Activated CD4-positive, alpha-beta T cell treated with anti-CD3 and anti-CD28 coated beads, Interleukin-10, Interleukin-2, amounts not matched to agents 100 ng/mL and 50 ng/mL, durations not matched to agents 16 hours and 8 hours (primary cell): ENCODE measurements at regions not wholly inside any gene's neighbourhood (a gene's known extent, or its start where the extent isn't known, plus 50 kb on each side); places are given as distances from the start of the nearest gene placed in this dataset.

Source experiments
- DNase-seq: peaks from one replicate; pipeline ENCODE4 v3.0.0-alpha.2; 2020

DNA sequence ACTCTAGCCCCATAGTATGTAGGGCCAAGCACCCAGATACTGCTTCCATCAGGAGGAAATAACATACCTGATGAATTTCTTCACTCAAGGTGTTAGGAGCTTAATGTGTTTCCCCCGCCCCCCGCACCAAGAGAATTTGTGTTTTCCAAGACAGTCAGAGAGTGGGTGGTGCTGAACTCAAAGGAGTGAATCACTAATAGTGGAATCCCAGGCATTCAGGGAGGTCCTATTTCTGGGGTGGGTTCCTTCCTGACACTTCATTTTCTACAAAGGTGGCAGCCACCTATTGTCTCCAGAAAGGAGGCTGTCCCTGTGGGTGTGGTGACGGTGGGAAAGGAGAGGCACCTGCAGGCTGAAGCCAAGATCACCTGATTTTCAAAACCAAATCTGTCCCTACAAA lies 50.8 kb upstream of the ELF5 start:
- no peak for DNase-seq

DNA sequence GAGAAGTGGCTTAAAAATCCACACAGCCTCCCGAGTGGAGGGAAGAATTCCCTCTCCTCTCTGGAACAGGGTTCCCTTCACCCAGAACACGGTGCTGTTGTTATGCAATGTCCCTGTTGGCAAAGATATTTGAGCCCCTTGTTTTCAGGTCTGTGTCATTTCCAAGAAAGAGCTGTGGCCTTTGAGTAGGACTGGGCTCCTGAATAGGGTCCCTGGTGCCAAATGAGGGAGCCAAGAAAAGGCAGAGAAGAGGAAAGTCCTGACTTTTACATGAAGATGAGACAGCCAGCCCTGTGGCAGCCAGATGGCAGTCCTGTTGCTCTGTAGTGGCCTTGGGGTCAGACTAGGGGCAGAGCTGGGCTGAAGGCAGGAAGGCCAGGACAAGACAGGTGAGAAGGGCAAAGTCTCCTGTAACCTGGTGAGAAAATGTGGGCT lies 51.2 kb upstream of the ELF5 start:
- no peak for DNase-seq

DNA sequence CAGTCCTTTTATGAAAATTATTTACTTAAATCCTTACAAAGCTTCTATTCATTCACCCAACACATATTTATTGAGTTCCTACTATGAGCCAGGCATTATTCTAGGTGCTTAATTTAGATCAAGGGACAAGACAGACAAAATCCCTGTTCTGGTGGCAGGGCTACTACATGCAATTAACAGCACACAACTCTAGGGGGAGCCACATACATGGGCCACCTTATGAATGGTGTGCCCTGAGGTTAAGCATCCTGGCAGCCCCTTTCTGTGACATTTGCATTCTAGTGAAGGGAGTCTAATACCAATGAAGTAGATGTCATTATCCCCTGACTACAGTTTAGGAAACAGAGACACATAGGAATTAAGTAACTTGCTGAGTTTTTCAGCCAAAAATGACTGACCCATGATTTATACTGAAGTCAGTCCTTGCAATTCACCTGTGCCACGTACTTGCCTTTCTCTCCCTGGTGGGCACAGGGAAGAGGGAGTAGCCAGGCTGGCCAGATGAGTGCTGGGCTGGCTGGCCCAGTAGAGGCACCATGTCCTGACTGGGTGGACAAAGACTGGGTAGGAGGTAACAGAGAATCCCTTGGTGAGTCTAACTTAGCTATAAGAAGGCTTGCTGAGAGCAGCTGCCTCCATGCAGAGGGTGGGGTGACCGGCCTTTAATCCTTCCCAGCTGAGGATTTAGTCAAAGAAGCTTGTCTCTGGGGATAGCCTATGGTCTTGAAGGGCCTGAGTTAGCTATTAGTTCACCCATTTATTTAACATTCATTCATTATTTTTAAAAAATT lies 52.0 kb upstream of the ELF5 start:
- peak; percentile 39 for DNase-seq

DNA sequence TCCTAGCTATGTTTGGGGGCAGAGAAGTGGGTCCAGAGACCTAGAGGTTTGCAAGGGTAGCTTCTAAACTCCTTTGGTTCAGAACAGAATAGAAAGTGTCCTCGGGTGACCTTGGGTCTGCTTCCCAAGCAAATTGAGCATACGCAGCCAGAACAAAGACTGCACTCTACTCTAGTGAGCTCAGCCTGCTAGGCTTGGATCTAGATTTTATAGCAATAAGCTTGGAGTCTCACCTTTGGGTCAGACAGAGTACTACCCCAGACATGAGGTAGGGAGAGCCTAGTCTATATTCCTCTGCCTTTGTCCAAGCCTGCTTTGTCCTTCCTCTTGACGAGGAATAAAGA lies 52.6 kb upstream of the ELF5 start:
- no peak for DNase-seq

DNA sequence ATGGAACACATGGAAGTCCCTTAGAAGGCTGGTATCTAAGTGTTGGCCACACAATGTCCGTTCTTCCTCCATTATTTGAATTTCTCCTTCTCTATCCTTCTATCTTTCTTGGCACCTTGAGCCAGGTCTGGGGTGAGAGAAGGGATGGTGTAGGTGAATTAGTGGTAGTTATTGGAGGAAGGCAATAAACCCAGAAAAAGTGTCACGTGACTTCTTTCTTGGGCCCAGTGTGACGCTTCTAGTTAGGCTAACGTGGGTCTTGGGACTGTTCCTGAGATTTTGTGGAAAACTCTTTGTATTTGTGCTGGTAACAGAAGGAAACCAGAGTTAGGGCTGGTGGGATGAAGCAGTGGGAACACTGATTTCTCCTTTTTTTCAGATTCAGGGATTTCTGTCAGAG lies 53.1 kb upstream of the ELF5 start:
- no peak for DNase-seq

DNA sequence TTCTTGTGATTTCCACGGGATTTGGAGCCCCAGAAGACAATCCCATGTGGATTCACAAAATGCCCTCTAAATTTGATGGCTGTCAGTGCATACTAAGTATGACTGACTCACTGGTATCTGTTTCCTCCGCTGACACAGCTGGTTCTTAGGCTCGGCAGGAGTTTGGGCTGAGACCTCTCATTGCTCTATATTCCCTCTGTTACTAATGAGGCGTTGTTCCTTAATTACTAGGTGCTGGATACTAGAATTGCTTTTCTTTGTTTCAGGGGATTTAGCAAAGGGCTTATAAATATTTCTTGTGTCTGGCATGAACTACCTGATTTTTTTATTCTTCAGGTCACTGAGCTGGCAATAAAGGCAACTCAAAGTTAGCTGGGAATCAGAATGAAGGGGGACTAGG lies 53.2 kb upstream of the EHF start:
- DNase-seq, result no peak

DNA sequence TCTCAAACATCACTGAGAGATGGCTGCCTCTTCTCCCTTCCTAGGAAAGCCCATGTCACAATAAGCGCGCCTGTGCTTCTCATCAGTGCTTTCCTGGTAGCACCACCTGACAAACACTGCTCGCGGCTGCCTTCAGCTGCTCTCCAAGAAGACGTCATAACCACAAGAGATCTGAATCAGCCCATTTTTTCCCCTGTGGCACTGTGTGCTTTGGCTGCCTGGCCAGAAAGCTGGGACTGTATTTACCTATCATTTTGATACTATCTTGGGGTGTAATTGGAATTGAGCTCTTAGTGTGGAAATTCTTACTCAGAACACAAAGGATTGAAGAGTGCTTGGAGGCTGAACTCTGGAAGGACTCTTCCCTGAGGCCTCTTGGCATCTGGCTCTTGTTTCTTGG lies 50.3 kb upstream of the EHF start:
- peak; percentile 27 for DNase-seq
